Keratinocyte (primary cell): ENCODE measurements at regions not wholly inside any gene's neighbourhood (a gene's known extent, or its start where the extent isn't known, plus 50 kb on each side); places are given as distances from the start of the nearest gene placed in this dataset.

Experiments
- EZH2 ChIP-seq: IDR thresholded peaks from one replicate; pipeline ENCODE4 v1.6.1; 2012; ENCODE audit warnings: inconsistent platforms, mild to moderate bottlenecking, low read length, moderate library complexity
- TF ChIP-seq, protein P1 (sequence below), 3 experiments: IDR thresholded peaks in 1 of 3; conservative IDR thresholded peaks in 1 of 3; optimal IDR thresholded peaks in 1 of 3; 2 replicates in 2 of 3; 3 replicates in 1 of 3; pipeline versions ENCODE3 to v1.5.1; 2011; ENCODE audit warnings: low read length in 3 of 3, mild to moderate bottlenecking in 3 of 3, moderate library complexity in 2 of 3, control low read depth in 1 of 3, inconsistent platforms in 1 of 3; ENCODE audit not compliant: insufficient read depth in 2 of 3; ENCODE audit errors: extremely low read depth in 1 of 3

DNA sequence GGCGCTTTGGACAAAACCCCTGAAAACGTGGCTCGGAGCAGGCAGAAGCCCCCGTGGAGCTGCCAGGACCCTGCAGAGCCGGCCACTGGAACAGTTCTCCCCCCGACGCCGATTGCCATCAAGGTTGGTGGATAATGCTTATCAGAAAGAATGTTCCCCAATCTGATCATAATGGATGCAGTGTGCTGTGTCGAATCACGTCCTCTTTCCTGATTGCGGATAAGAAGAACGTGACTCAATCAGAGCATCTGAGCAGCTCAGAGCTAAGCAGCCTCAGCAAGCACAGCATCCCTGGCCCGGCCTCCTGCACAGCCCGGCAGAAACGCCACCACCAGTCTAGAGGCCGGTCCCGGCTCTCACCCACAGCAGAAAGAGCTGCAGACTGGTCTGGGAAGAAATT is 488.0 kb downstream of the EIPR1 start:
- TF ChIP-seq, protein P1, sequence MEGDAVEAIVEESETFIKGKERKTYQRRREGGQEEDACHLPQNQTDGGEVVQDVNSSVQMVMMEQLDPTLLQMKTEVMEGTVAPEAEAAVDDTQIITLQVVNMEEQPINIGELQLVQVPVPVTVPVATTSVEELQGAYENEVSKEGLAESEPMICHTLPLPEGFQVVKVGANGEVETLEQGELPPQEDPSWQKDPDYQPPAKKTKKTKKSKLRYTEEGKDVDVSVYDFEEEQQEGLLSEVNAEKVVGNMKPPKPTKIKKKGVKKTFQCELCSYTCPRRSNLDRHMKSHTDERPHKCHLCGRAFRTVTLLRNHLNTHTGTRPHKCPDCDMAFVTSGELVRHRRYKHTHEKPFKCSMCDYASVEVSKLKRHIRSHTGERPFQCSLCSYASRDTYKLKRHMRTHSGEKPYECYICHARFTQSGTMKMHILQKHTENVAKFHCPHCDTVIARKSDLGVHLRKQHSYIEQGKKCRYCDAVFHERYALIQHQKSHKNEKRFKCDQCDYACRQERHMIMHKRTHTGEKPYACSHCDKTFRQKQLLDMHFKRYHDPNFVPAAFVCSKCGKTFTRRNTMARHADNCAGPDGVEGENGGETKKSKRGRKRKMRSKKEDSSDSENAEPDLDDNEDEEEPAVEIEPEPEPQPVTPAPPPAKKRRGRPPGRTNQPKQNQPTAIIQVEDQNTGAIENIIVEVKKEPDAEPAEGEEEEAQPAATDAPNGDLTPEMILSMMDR (optimal IDR thresholded peaks at IDR 0.05 in 1 of 3, IDR thresholded peaks at IDR 0.05 in 1 of 3, conservative IDR thresholded peaks at IDR 0.05 in 1 of 3; ENCODE audit: extremely low read depth in 1 of 3, insufficient read depth in 2 of 3, low read length in 3 of 3): no peak
- TF ChIP-seq EZH2: no peak
